Common myeloid progenitor, CD34-positive (primary cell): ENCODE measurements at regions not wholly inside any gene's neighbourhood (a gene's known extent, or its start where the extent isn't known, plus 50 kb on each side); places are given as distances from the start of the nearest gene placed in this dataset.

ENCODE experiments used
- CTCF ChIA-PET: fragments of 350-600 bp; sonication (Branson Sonifier 250); formaldehyde crosslinking; loops from one replicate; lab custom pipeline; 2021; ENCODE audit warnings: antibody characterized with exemption; lab: Charles Lee
- POLR2A ChIA-PET: fragments of 350-600 bp; sonication (Branson Sonifier 250); formaldehyde crosslinking; loops from one replicate; lab custom pipeline; 2021; ENCODE audit warnings: antibody characterized with exemption; lab: Charles Lee
- DNase-seq, 3 donors: peaks; one replicate each; pipeline versions ENCODE4 v3.0.0 to v3.0.0-alpha.2; 2013
- H3K27ac ChIP-seq, 2 experiments: 1 replicate in 1 of 2; 2 replicates in 1 of 2; pipeline ENCODE4 v1.7.0; 2013; ENCODE audit warnings: inconsistent platforms in 2 of 2, low read length in 2 of 2, mild to moderate bottlenecking in 2 of 2, low read depth in 1 of 2, moderate library complexity in 1 of 2; ENCODE audit not compliant: severe bottlenecking in 2 of 2, insufficient read depth in 1 of 2, poor library complexity in 1 of 2
- H3K27me3 ChIP-seq, 5 experiments: replicated peaks in 2 of 5; 1 replicate in 3 of 5; 2 replicates in 2 of 5; pipeline versions ENCODE4 v1.6.1 to v1.7.0; 2013; ENCODE audit warnings: low read length in 4 of 5, mild to moderate bottlenecking in 2 of 5, moderate library complexity in 2 of 5, inconsistent platforms in 1 of 5; ENCODE audit not compliant: insufficient read depth in 5 of 5, control insufficient read depth in 4 of 5
- H3K36me3 ChIP-seq, 4 experiments: 1 replicate in 2 of 4; 2 replicates in 2 of 4; pipeline versions ENCODE4 v1.6.1 to v1.7.0; 2013; ENCODE audit warnings: low read length in 3 of 4, control low read depth in 1 of 4, mild to moderate bottlenecking in 1 of 4; ENCODE audit not compliant: control insufficient read depth in 4 of 4, insufficient read depth in 4 of 4
- H3K4me1 ChIP-seq, 4 experiments: 1 replicate in 3 of 4; 2 replicates in 1 of 4; pipeline versions ENCODE4 v1.6.1 to v1.7.1; 2013; ENCODE audit warnings: low read length in 3 of 4, mild to moderate bottlenecking in 3 of 4, control low read depth in 1 of 4, inconsistent platforms in 1 of 4, moderate library complexity in 1 of 4; ENCODE audit not compliant: control insufficient read depth in 4 of 4, insufficient read depth in 4 of 4; ENCODE audit errors: control extremely low read depth in 1 of 4
- H3K4me3 ChIP-seq, 7 experiments: 1 replicate in 4 of 7; 2 replicates in 3 of 7; pipeline versions ENCODE4 v1.5.1 to v1.7.0; 2013; ENCODE audit warnings: mild to moderate bottlenecking in 7 of 7, low read length in 6 of 7, moderate library complexity in 6 of 7, inconsistent platforms in 2 of 7, low read depth in 2 of 7, control low read depth in 1 of 7; ENCODE audit not compliant: insufficient read depth in 4 of 7, control insufficient read depth in 1 of 7; ENCODE audit errors: extremely low read depth in 1 of 7
- H3K9me3 ChIP-seq, 5 experiments: 1 replicate in 4 of 5; 2 replicates in 1 of 5; pipeline versions ENCODE4 v1.6.1 to v1.7.1; 2013; ENCODE audit warnings: low read length in 4 of 5, mild to moderate bottlenecking in 2 of 5, inconsistent platforms in 1 of 5, low read depth in 1 of 5, moderate library complexity in 1 of 5; ENCODE audit not compliant: control insufficient read depth in 4 of 5, insufficient read depth in 2 of 5; ENCODE audit errors: control extremely low read depth in 1 of 5
- WGBS: methylation state at CpG from one replicate; pipeline ENCODE4 v1.1.5; 2013; ENCODE audit not compliant: insufficient coverage; 5-methylcytosine and 5-hydroxymethylcytosine counted together

- DNase-seq: no peak
- POLR2A ChIA-PET: no interaction called here
Measured at GRCh38 chr9:90296539-90296938, 346.1 kb downstream of the DIRAS2 start.

GRCh38 chr9:90299968-90300367, 342.7 kb downstream of the DIRAS2 start:
- no peak overlapping the region for H3K27ac ChIP-seq
- no peaks in the 10 kb centered on the region for H3K36me3 ChIP-seq
- no peak overlapping the region for H3K4me3 ChIP-seq
- H3K9me3 ChIP-seq: no peaks in the 10 kb centered on the region
- DNase-seq: no peak
- WGBS: 87% methylated on average over 3 of the region's 5 CpGs
- CTCF ChIA-PET: no interaction called here
- H3K4me1 ChIP-seq: no peaks in the 10 kb centered on the region
- peaks cover 0 to 13% (median 2%) of the 10 kb centered on the region in 5 experiments for H3K27me3 ChIP-seq
- POLR2A ChIA-PET: no interaction called here

More at GRCh38 chr9:90296539-90296938, 346.1 kb downstream of the DIRAS2 start:
- Histone ChIP-seq H3K4me3 (no peak overlapping the region), H3K27ac (no peak overlapping the region), H3K27me3 (peaks cover 0 to 8% (median 0%) of the 10 kb centered on the region in 5 experiments), H3K9me3 (no peaks in the 10 kb centered on the region), H3K36me3 (no peaks in the 10 kb centered on the region), H3K4me1 (no peaks in the 10 kb centered on the region)
- WGBS: 33% methylated on average over 1 of the region's 6 CpGs
- CTCF ChIA-PET: no interaction called here

- no peaks in the 10 kb centered on the region for H3K9me3 ChIP-seq
- POLR2A ChIA-PET: no interaction called here
- CTCF ChIA-PET: no interaction called here
- H3K27me3 ChIP-seq: peaks cover 0 to 13% (median 2%) of the 10 kb centered on the region in 5 experiments
- 78% methylated on average over 2 of the region's 3 CpGs for WGBS
- no peak for DNase-seq
- no peak overlapping the region for H3K4me3 ChIP-seq
- H3K4me1 ChIP-seq: no peaks in the 10 kb centered on the region
- no peak overlapping the region for H3K27ac ChIP-seq
- no peaks in the 10 kb centered on the region for H3K36me3 ChIP-seq
Measured at GRCh38 chr9:90300611-90301276, 341.9 kb downstream of the DIRAS2 start.

GRCh38 chr9:90301277-90301653, 341.4 kb downstream of the DIRAS2 start:
- Histone ChIP-seq H3K36me3 (no peaks in the 10 kb centered on the region), H3K27ac (no peak overlapping the region), H3K4me3 (no peak overlapping the region), H3K4me1 (no peaks in the 10 kb centered on the region), H3K27me3 (peaks cover 0 to 13% (median 2%) of the 10 kb centered on the region in 5 experiments), H3K9me3 (no peaks in the 10 kb centered on the region)
- DNase-seq: peak in 2 of 3 donors; percentile 1 to 2
- 65% methylated on average over 6 of the region's 8 CpGs for WGBS
- ChIA-PET POLR2A (no interaction called here), CTCF (no interaction called here)

- 45% methylated on average over 4 of the region's 4 CpGs for WGBS
- Histone ChIP-seq H3K27ac (no peak overlapping the region), H3K9me3 (no peaks in the 10 kb centered on the region), H3K4me3 (no peak overlapping the region), H3K4me1 (no peaks in the 10 kb centered on the region), H3K36me3 (no peaks in the 10 kb centered on the region), H3K27me3 (peaks cover 0 to 7% (median 2%) of the 10 kb centered on the region in 5 experiments)
- POLR2A ChIA-PET: no interaction called here
- DNase-seq: no peak
- CTCF ChIA-PET: no interaction called here
Measured at GRCh38 chr9:90303655-90304054, 339.0 kb downstream of the DIRAS2 start.

- no peaks in the 10 kb centered on the region for H3K36me3 ChIP-seq
- no peak overlapping the region for H3K4me3 ChIP-seq
- peaks cover 0 to 7% (median 2%) of the 10 kb centered on the region in 5 experiments for H3K27me3 ChIP-seq
- H3K9me3 ChIP-seq: no peaks in the 10 kb centered on the region
- H3K4me1 ChIP-seq: no peaks in the 10 kb centered on the region
- CTCF ChIA-PET: interaction anchor here (1.0 kb wide), 1 partner anchor 14 kb away, joined by 3 read pairs; no protein-coding TSS in a partner anchor
- no peak for DNase-seq
- POLR2A ChIA-PET: no interaction called here
- 96% methylated on average over 5 of the region's 11 CpGs for WGBS
- no peak overlapping the region for H3K27ac ChIP-seq
Measured at GRCh38 chr9:90306158-90306557, 336.5 kb downstream of the DIRAS2 start.

GRCh38 chr9:90307167-90307833, 335.3 kb downstream of the DIRAS2 start:
- CTCF ChIA-PET: interaction anchor here (1.0 kb wide), 1 partner anchor 15 kb away, joined by 3 read pairs; no protein-coding TSS in a partner anchor
- WGBS: 98% methylated on average over 3 of the region's 4 CpGs
- POLR2A ChIA-PET: no interaction called here

More at GRCh38 chr9:90307167-90307833, 335.3 kb downstream of the DIRAS2 start:
- Histone ChIP-seq H3K9me3 (no peaks in the 10 kb centered on the region), H3K4me1 (no peaks in the 10 kb centered on the region), H3K27me3 (peaks cover 0 to 4% (median 2%) of the 10 kb centered on the region in 5 experiments), H3K36me3 (no peaks in the 10 kb centered on the region), H3K27ac (no peak overlapping the region), H3K4me3 (no peak overlapping the region)
- no peak for DNase-seq
